Activated CD4-positive, alpha-beta T cell treated with anti-CD3 and anti-CD28 coated beads for 48 hours (primary cell): ENCODE measurements at regions not wholly inside any gene's neighbourhood (a gene's known extent, or its start where the extent isn't known, plus 50 kb on each side); places are given as distances from the start of the nearest gene placed in this dataset.
"Not testable (repeated sequence)": the region's sequence is repeated elsewhere in the genome, so short reads cannot be mapped to it uniquely, and the experiment has no call there.

ENCODE experiments used
- DNase-seq: peaks from one replicate; pipeline ENCODE4 v3.0.0-alpha.2; 2020

GRCh38 chr2:175400975-175401374, 219.5 kb upstream of the ATP5MC3 start:
- DNase-seq = no peak

GRCh38 chr2:175399326-175399725, 217.8 kb upstream of the ATP5MC3 start:
- no peak for DNase-seq

- no peak for DNase-seq
Measured at GRCh38 chr2:175398848-175399247, 217.3 kb upstream of the ATP5MC3 start.

GRCh38 chr2:175396696-175397095, 215.2 kb upstream of the ATP5MC3 start:
- DNase-seq = no peak

GRCh38 chr2:175393851-175394250, 212.3 kb upstream of the ATP5MC3 start:
- DNase-seq = no peak

- no peak for DNase-seq
Measured at GRCh38 chr2:175383286-175383685, 201.8 kb upstream of the ATP5MC3 start.

GRCh38 chr2:175373729-175374128, 192.2 kb upstream of the ATP5MC3 start:
- no peak for DNase-seq

GRCh38 chr2:175372704-175373701, 191.5 kb upstream of the ATP5MC3 start:
- DNase-seq = no peak

GRCh38 chr2:175371378-175371777, 189.9 kb upstream of the ATP5MC3 start:
- no peak for DNase-seq

- peak; percentile 29 for DNase-seq
Measured at GRCh38 chr2:175366815-175367214, 185.3 kb upstream of the ATP5MC3 start.

GRCh38 chr2:175363699-175364098, 182.2 kb upstream of the ATP5MC3 start:
- no peak for DNase-seq

GRCh38 chr2:175362331-175362730, 180.8 kb upstream of the ATP5MC3 start:
- DNase-seq = no peak

- DNase-seq = no peak
Measured at GRCh38 chr2:175359710-175360109, 178.2 kb upstream of the ATP5MC3 start.

GRCh38 chr2:175356901-175357300, 175.4 kb upstream of the ATP5MC3 start:
- no peak for DNase-seq

GRCh38 chr2:175355246-175355645, 173.7 kb upstream of the ATP5MC3 start:
- no peak for DNase-seq

- DNase-seq = no peak
Measured at GRCh38 chr2:175353275-175353674, 171.8 kb upstream of the ATP5MC3 start.

GRCh38 chr2:175351512-175351911, 170.0 kb upstream of the ATP5MC3 start:
- no peak for DNase-seq

- DNase-seq = no peak
Measured at GRCh38 chr2:175350105-175350504, 168.6 kb upstream of the ATP5MC3 start.

GRCh38 chr2:175342085-175342484, 160.6 kb upstream of the ATP5MC3 start:
- no peak for DNase-seq

- DNase-seq = no peak
Measured at GRCh38 chr2:175330195-175330594, 148.7 kb upstream of the ATP5MC3 start.

- DNase-seq = no peak
Measured at GRCh38 chr2:175326801-175327200, 145.3 kb upstream of the ATP5MC3 start.

GRCh38 chr2:175326164-175326563, 144.7 kb upstream of the ATP5MC3 start:
- DNase-seq = not testable (repeated sequence)

GRCh38 chr2:175323162-175323561, 141.7 kb upstream of the ATP5MC3 start:
- DNase-seq = no peak

- DNase-seq = no peak
Measured at GRCh38 chr2:175318542-175318941, 137.0 kb upstream of the ATP5MC3 start.

- no peak for DNase-seq
Measured at GRCh38 chr2:175317751-175318150, 136.2 kb upstream of the ATP5MC3 start.
